ENCODE measurements at regions not wholly inside any gene's neighbourhood (a gene's known extent, or its start where the extent isn't known, plus 50 kb on each side); places are given as distances from the start of the nearest gene placed in this dataset.

DNA sequence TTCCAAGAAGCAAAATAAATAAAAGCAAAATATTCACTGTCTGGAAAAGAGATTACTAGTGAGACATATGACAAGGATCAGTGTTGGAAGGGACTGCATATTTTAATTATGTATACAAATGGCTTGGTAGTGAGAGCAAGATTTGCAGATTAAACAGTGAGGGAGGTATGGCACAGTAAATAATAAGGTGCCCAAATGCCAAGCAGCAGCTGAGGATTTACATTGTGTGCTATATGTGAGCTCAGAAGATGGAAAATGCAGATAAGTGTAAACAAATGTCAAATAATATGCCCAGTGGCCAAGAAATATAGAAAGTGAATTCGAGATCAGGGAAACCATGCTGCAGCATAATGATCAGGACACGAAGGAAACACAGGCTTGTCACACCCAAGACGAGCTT, 173.8 kb upstream of the NRSN1 start:
- Histone ChIP-seq H3K4me1 (no peaks in the 10 kb centered on the region), H3K9me3 (no peaks in the 10 kb centered on the region), H3K27me3 (ENCODE audit: insufficient read depth in 3 of 3, low read length in 2 of 3) (no peaks in the 10 kb centered on the region), H3K27ac (no peak overlapping the region), H3K36me3 (ENCODE audit: insufficient read depth in 1 of 2, low read depth in 1 of 2) (no peaks in the 10 kb centered on the region), H3K4me3 (no peak overlapping the region)
- DNase-seq (no peak), ATAC-seq (no peak)
- TF ChIP-seq, protein P1, sequence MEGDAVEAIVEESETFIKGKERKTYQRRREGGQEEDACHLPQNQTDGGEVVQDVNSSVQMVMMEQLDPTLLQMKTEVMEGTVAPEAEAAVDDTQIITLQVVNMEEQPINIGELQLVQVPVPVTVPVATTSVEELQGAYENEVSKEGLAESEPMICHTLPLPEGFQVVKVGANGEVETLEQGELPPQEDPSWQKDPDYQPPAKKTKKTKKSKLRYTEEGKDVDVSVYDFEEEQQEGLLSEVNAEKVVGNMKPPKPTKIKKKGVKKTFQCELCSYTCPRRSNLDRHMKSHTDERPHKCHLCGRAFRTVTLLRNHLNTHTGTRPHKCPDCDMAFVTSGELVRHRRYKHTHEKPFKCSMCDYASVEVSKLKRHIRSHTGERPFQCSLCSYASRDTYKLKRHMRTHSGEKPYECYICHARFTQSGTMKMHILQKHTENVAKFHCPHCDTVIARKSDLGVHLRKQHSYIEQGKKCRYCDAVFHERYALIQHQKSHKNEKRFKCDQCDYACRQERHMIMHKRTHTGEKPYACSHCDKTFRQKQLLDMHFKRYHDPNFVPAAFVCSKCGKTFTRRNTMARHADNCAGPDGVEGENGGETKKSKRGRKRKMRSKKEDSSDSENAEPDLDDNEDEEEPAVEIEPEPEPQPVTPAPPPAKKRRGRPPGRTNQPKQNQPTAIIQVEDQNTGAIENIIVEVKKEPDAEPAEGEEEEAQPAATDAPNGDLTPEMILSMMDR (IDR thresholded peaks at IDR 0.05) = no peak
- whole genome bisulfite sequencing, 3 donors = 71 to 78% (median 74%) methylated on average over 3 of the region's 3 CpGs
- intact Hi-C loops (cut with DNase I) = no loop called here

DNA sequence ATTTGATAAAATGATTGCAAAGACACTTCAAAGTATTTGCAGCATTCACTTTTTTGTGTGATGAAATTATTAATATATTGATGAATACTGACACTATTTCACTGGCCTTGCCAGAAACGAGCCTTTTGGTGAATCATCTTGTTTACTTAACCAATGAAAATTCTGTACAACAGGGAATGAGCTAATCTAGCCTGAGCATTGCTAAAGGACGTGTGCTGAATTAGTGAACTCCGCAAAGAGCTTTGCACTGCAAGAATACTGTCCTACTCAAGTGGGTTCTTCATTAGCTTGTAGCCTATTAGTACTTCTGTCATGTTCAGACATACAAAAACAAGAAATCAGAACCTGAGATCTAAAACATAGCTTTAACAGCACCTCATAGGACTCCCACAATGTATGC, 172.0 kb upstream of the NRSN1 start:
- DNase-seq = no peak
- no peaks in the 10 kb centered on the region for H3K27me3 ChIP-seq (ENCODE audit: insufficient read depth in 3 of 3, low read length in 2 of 3)
- no peaks in the 10 kb centered on the region for H3K9me3 ChIP-seq
- H3K4me3 ChIP-seq = no peak overlapping the region
- no peaks in the 10 kb centered on the region for H3K4me1 ChIP-seq
- no peak overlapping the region for H3K27ac ChIP-seq
- intact Hi-C loops (cut with DNase I) = no loop called here
- WGBS, 3 donors = 65 to 69% (median 67%) methylated on average over 3 of the region's 3 CpGs
- TF ChIP-seq, protein P1 (IDR thresholded peaks at IDR 0.05) = no peak
- ATAC-seq = no peak
- H3K36me3 ChIP-seq (ENCODE audit: insufficient read depth in 1 of 2, low read depth in 1 of 2) = no peaks in the 10 kb centered on the region

DNA sequence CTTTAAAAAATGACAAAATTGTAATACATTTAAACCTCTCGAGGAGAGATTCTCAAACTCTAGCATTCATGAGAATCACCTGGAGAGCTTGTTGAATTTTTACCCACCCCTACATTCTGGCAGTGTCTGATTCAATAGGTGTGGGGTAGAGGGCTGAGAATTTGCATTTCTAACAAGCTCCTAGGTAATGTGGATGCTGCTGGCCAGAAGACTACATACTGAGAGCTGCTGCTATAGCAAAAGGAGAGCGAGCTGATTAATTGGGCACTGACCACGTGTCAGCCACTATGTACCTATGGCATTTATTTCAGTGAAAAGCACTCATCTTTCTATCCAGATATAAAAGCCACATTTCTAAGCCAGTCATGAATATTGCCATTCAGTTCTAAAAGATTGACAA, 169.0 kb upstream of the NRSN1 start:
- no peaks in the 10 kb centered on the region for H3K9me3 ChIP-seq
- TF ChIP-seq, protein P1 (IDR thresholded peaks at IDR 0.05) = no peak
- no peak for DNase-seq
- ATAC-seq = no peak
- no peak overlapping the region for H3K27ac ChIP-seq
- H3K27me3 ChIP-seq (ENCODE audit: insufficient read depth in 3 of 3, low read length in 2 of 3) = no peaks in the 10 kb centered on the region
- WGBS, 3 donors = 53 to 64% (median 63%) methylated on average over 3 of the region's 3 CpGs
- intact Hi-C loops (cut with DNase I) = no loop called here
- H3K4me3 ChIP-seq = no peak overlapping the region
- H3K4me1 ChIP-seq = no peaks in the 10 kb centered on the region
- no peaks in the 10 kb centered on the region for H3K36me3 ChIP-seq (ENCODE audit: insufficient read depth in 1 of 2, low read depth in 1 of 2)

DNA sequence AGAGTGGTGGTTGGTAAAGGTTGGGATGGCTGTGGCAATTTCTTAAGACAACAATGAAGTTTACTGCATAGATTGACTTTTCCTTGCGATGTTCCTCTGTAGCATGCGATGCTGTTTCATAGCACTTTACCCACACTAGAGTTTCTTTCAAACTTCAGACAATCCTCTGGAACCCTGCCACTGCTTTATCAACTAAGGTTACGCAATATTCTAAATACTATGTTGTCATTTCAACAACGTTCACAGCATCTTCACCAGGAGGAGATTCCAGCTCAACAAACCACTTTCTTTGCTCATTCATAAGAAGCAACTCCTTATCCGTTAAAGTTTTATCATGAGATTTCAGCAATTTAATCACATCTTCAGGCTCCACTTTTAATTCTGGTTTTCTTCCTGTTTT, 161.2 kb upstream of the NRSN1 start:
- ATAC-seq (no peak), DNase-seq (no peak)
- Histone ChIP-seq H3K36me3 (ENCODE audit: insufficient read depth in 1 of 2, low read depth in 1 of 2) (no peaks in the 10 kb centered on the region), H3K27me3 (ENCODE audit: insufficient read depth in 3 of 3, low read length in 2 of 3) (no peaks in the 10 kb centered on the region), H3K4me1 (no peaks in the 10 kb centered on the region), H3K9me3 (no peaks in the 10 kb centered on the region), H3K27ac (no peak overlapping the region), H3K4me3 (no peak overlapping the region)
- TF ChIP-seq, protein P1 (IDR thresholded peaks at IDR 0.05) = no peak
- 78 to 90% (median 84%) methylated on average over 5 of the region's 5 CpGs for WGBS, 3 donors
- intact Hi-C loops (cut with DNase I) = no loop called here

GRCh38 chr6:23969344-23969743, 156.7 kb upstream of the NRSN1 start:
- Histone ChIP-seq H3K4me3 (no peak overlapping the region), H3K27ac (no peak overlapping the region), H3K27me3 (ENCODE audit: insufficient read depth in 3 of 3, low read length in 2 of 3) (no peaks in the 10 kb centered on the region), H3K9me3 (no peaks in the 10 kb centered on the region), H3K4me1 (no peaks in the 10 kb centered on the region), H3K36me3 (ENCODE audit: insufficient read depth in 1 of 2, low read depth in 1 of 2) (no peaks in the 10 kb centered on the region)
- ATAC-seq (no peak), DNase-seq (no peak)
- intact Hi-C loops (cut with DNase I) = no loop called here
- WGBS, 3 donors = 91 to 95% (median 94%) methylated on average over 1 of the region's 1 CpG
- TF ChIP-seq, protein P1 (IDR thresholded peaks at IDR 0.05) = no peak
